ENCODE measurements at regions not wholly inside any gene's neighbourhood (a gene's known extent, or its start where the extent isn't known, plus 50 kb on each side); places are given as distances from the start of the nearest gene placed in this dataset.

DNA sequence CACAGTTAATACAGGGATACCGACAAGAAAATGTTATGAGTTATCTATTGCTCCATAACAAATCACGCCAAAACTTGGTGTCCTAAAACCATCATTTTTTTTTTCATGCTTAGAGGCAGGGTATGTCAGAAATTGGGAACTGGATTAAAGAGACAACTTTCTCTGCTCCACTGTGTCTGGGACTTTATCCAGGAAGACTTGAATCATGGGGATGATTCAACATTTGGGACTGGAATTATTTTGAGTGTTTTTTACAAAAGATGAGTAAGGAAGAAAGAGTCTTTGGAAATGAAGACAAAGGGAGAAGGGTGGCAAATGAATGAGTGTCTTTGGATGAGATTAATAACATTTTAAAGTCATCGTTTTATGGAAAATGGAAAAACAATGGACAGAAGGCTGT lies 1883.7 kb upstream of the C9orf72 start:
- no peaks in the 10 kb centered on the region for H3K36me3 ChIP-seq
- TF ChIP-seq POLR2A (IDR thresholded peaks at IDR 0.05) (no peak), CTCF (IDR thresholded peaks at IDR 0.05) (no peak)
- no peaks in the 10 kb centered on the region for H3K9me3 ChIP-seq
- H3K4me3 ChIP-seq, result no peak overlapping the region
- H3K27me3 ChIP-seq, result no peaks in the 10 kb centered on the region
- no peaks in the 10 kb centered on the region for H3K4me1 ChIP-seq
- DNase-seq, result no peak
- WGBS, 2 donors, result 90 to 98% methylated on average over 3 of the region's 3 CpGs
- H3K27ac ChIP-seq, result no peak overlapping the region
- intact Hi-C loops (cut with DNase I), result no loop called here

GRCh38 chr9:29475471-29475870 lies 1902.2 kb upstream of the C9orf72 start:
- peaks cover 0 to 4% (median 0%) of the 10 kb centered on the region in 4 donors for H3K9me3 ChIP-seq
- intact Hi-C loops (cut with DNase I), result no loop called here
- H3K36me3 ChIP-seq, result no peaks in the 10 kb centered on the region
- H3K27ac ChIP-seq, result no peak overlapping the region
- TF ChIP-seq POLR2AphosphoS5 (IDR thresholded peaks at IDR 0.05) (no peak), POLR2A (IDR thresholded peaks at IDR 0.05) (no peak), CTCF (IDR thresholded peaks at IDR 0.05) (no peak), EP300 (IDR thresholded peaks at IDR 0.05) (no peak)
- H3K27me3 ChIP-seq, result no peaks in the 10 kb centered on the region
- no peak for DNase-seq
- 39 to 60% methylated on average over 1 of the region's 1 CpG for WGBS, 2 donors
- no peak overlapping the region for H3K4me3 ChIP-seq
- H3K4me1 ChIP-seq, result no peaks in the 10 kb centered on the region

DNA sequence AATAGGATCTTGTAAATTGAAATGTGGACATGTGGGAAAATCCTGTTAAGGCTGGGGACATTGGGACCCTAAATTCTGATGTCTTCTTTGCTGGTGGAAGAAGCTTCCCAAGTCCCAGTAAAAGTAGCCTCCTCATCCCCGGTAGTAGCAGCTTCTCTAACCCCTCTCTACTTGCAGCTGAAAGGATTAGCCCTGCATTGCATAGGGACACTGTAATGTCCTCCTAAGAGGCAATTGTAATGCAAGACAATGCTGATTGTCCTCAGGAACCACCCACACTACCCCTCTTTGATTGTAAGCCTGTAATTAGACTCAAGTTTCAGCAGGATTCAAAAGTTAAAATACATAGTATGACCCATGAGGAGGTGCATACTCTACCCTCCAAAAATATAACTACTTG lies 1938.4 kb upstream of the C9orf72 start:
- H3K4me1 ChIP-seq, result no peaks in the 10 kb centered on the region
- no peak overlapping the region for H3K4me3 ChIP-seq
- no peak for TF ChIP-seq EP300 (IDR thresholded peaks at IDR 0.05)
- no peak for TF ChIP-seq POLR2AphosphoS5 (IDR thresholded peaks at IDR 0.05)
- TF ChIP-seq CTCF (IDR thresholded peaks at IDR 0.05), result no peak
- TF ChIP-seq POLR2A (IDR thresholded peaks at IDR 0.05), result no peak
- no peak for DNase-seq
- WGBS, 2 donors, result 70 to 77% methylated on average over 1 of the region's 1 CpG
- no peaks in the 10 kb centered on the region for H3K27me3 ChIP-seq
- intact Hi-C loops (cut with DNase I), result no loop called here
- H3K27ac ChIP-seq, result no peak overlapping the region
- no peaks in the 10 kb centered on the region for H3K36me3 ChIP-seq
- no peaks in the 10 kb centered on the region for H3K9me3 ChIP-seq

GRCh38 chr9:29514336-29514735 lies 1941.1 kb upstream of the C9orf72 start:
- Histone ChIP-seq H3K36me3 (no peaks in the 10 kb centered on the region), H3K4me3 (no peak overlapping the region), H3K27ac (no peak overlapping the region), H3K9me3 (no peaks in the 10 kb centered on the region), H3K4me1 (no peaks in the 10 kb centered on the region), H3K27me3 (no peaks in the 10 kb centered on the region)
- intact Hi-C loops (cut with DNase I), result no loop called here
- TF ChIP-seq EP300 (IDR thresholded peaks at IDR 0.05) (no peak), POLR2AphosphoS5 (IDR thresholded peaks at IDR 0.05) (no peak), POLR2A (IDR thresholded peaks at IDR 0.05) (no peak), CTCF (IDR thresholded peaks at IDR 0.05) (no peak)
- 50 to 55% methylated on average over 11 of the region's 11 CpGs for WGBS, 2 donors
- DNase-seq, result no peak

DNA sequence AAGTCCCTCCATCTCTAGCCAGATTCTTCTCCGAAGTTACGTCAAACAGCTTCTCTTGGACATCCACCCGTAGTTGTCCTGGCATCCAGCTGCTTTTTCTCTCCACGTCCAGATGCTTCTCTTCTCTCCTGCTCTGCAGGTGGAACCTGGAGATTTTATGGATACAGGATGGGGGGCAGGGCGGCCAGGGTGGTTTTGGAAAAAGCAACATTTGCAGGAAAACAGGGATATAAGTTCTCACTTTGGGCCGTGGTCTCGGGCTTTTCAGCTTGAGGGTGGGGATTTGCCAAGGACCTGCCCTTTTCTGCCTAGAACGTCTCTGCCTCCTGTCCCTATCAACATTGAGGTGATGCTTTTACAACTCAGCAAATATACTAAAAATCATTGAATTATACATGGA lies 1941.6 kb upstream of the C9orf72 start:
- intact Hi-C loops (cut with DNase I), result no loop called here
- no peaks in the 10 kb centered on the region for H3K36me3 ChIP-seq
- WGBS, 2 donors, result 55 to 75% methylated on average over 8 of the region's 8 CpGs
- no peak overlapping the region for H3K27ac ChIP-seq
- H3K4me3 ChIP-seq, result no peak overlapping the region
- no peak for DNase-seq
- no peaks in the 10 kb centered on the region for H3K4me1 ChIP-seq
- no peak for TF ChIP-seq EP300 (IDR thresholded peaks at IDR 0.05)
- no peak for TF ChIP-seq POLR2AphosphoS5 (IDR thresholded peaks at IDR 0.05)
- no peak for TF ChIP-seq POLR2A (IDR thresholded peaks at IDR 0.05)
- TF ChIP-seq CTCF (IDR thresholded peaks at IDR 0.05), result no peak
- H3K27me3 ChIP-seq, result no peaks in the 10 kb centered on the region
- no peaks in the 10 kb centered on the region for H3K9me3 ChIP-seq

Data from sigmoid colon (tissue), 6 donors.